ENCODE measurements at regions not wholly inside any gene's neighbourhood (a gene's known extent, or its start where the extent isn't known, plus 50 kb on each side); places are given as distances from the start of the nearest gene placed in this dataset.

DNA sequence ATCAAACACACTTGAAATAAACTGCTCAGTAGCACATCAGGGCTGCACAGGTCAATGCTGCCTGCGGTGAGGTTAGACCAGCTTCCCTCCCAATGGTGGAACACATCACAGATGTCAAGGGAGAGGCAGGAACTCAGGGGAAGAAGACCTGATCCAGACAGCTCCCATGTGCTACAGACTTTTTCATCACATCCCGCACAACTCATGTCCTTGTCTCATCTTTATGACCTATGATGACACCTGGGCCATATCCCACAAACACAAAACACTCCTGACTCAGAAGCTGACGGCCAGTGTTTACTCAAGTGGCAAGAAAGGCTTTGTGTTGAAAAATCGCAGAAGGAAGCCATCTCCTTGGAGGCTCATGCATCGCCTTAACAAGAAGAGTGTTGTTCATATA lies 91.6 kb downstream of the HTR5A start (continued):
- TF ChIP-seq, protein P1, sequence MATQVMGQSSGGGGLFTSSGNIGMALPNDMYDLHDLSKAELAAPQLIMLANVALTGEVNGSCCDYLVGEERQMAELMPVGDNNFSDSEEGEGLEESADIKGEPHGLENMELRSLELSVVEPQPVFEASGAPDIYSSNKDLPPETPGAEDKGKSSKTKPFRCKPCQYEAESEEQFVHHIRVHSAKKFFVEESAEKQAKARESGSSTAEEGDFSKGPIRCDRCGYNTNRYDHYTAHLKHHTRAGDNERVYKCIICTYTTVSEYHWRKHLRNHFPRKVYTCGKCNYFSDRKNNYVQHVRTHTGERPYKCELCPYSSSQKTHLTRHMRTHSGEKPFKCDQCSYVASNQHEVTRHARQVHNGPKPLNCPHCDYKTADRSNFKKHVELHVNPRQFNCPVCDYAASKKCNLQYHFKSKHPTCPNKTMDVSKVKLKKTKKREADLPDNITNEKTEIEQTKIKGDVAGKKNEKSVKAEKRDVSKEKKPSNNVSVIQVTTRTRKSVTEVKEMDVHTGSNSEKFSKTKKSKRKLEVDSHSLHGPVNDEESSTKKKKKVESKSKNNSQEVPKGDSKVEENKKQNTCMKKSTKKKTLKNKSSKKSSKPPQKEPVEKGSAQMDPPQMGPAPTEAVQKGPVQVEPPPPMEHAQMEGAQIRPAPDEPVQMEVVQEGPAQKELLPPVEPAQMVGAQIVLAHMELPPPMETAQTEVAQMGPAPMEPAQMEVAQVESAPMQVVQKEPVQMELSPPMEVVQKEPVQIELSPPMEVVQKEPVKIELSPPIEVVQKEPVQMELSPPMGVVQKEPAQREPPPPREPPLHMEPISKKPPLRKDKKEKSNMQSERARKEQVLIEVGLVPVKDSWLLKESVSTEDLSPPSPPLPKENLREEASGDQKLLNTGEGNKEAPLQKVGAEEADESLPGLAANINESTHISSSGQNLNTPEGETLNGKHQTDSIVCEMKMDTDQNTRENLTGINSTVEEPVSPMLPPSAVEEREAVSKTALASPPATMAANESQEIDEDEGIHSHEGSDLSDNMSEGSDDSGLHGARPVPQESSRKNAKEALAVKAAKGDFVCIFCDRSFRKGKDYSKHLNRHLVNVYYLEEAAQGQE (IDR thresholded peaks at IDR 0.05; ENCODE audit: unreplicated experiment): no peak
- no peak for TF ChIP-seq JUNB (IDR thresholded peaks at IDR 0.05; ENCODE audit: unreplicated experiment)

DNA sequence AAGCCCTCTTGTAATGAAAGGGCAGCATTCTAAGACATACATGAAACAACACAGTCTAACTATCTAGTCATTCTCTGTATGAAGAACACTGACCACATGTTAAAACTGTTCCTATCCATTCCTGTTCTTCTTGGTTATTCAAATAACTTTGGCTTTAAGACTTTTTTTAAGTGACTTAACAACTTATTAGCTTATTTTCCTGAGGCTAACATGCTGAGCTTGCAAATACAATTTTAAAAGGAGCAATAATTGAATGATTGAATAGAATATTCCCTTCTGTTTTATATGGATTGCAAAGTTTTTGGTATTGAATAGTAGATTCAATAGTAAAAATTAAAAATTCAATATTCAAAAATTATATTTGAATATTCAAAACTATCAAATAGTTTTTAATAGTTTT lies 92.3 kb downstream of the HTR5A start:
- no peak overlapping the region for H3K27ac Mint-ChIP-seq
- no peaks in the 10 kb centered on the region for H3K36me3 Mint-ChIP-seq (ENCODE audit: low read depth)
- TF ChIP-seq CREB1 (CRISPR knock-in tag; IDR thresholded peaks at IDR 0.05; ENCODE audit: low read depth) (no peak), POLR2AphosphoS5 (IDR thresholded peaks at IDR 0.05; ENCODE audit: low read depth) (no peak), JUNB (IDR thresholded peaks at IDR 0.05; ENCODE audit: unreplicated experiment) (no peak)
- Histone ChIP-seq H2AFZ (no peak overlapping the region), H3K9me2 (ENCODE audit: insufficient read depth) (0 out of 2 replicates have a peak, but pooled peaks cover 3% of the 10 kb centered on the region), H4K20me1 (replicated peaks; ENCODE audit: insufficient read depth) (no peaks in the 10 kb centered on the region), H3K27me3 (ENCODE audit: insufficient read depth) (no peaks in the 10 kb centered on the region), H3K4me1 (ENCODE audit: insufficient read depth) (no peaks in the 10 kb centered on the region), H3K27ac (ENCODE audit: low read depth) (no peak overlapping the region), H3K4me3 (no peak overlapping the region), H3K36me3 (ENCODE audit: insufficient read depth) (no peaks in the 10 kb centered on the region), H3K4me2 (no peak overlapping the region), H3K79me2 (replicated peaks; ENCODE audit: insufficient read depth) (no peaks in the 10 kb centered on the region), H3F3A (replicated peaks; ENCODE audit: low read depth) (no peaks in the 10 kb centered on the region)
- H3K9me3 Mint-ChIP-seq: peaks cover 12% of the 10 kb centered on the region; the same call in 2 of the 3 replicates
- DNase-seq (ENCODE audit: low spot score) (no peak), ATAC-seq (no peak)
- H3K4me3 Mint-ChIP-seq: no peak overlapping the region
- H3K27me3 Mint-ChIP-seq (ENCODE audit: insufficient read depth, low read depth, poor library complexity): no peaks in the 10 kb centered on the region
- H3K4me1 Mint-ChIP-seq: no peaks in the 10 kb centered on the region

DNA sequence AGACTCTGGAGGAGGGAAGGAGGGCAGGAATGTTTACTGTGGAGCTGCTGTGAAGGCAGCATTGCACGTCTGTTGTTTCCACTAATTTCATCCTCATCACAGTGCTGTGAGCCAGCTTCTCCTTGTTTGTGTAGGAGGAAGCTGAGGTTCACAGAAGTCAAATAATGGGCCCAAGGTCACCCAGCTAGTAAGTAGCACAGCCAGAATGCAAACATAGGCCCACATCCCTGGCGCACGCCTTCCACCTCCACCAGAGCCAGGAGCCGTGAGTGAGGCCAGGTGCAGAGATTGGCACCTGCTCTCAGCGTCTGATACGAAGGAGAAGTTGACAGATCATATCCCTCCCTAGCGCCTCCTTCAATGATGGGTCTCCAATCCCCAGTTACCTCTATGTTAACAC lies 93.6 kb downstream of the HTR5A start:
- DNase-seq (ENCODE audit: low spot score) (no peak), ATAC-seq (no peak)
- Mint-ChIP-seq H3K27me3 (ENCODE audit: insufficient read depth, low read depth, poor library complexity) (no peaks in the 10 kb centered on the region), H3K4me3 (no peak overlapping the region), H3K27ac (no peak overlapping the region), H3K9me3 (peaks cover 4% of the 10 kb centered on the region; the same call in 2 of the 3 replicates), H3K4me1 (no peaks in the 10 kb centered on the region), H3K36me3 (ENCODE audit: low read depth) (no peaks in the 10 kb centered on the region; the same call in 2 of the 3 replicates)
- Histone ChIP-seq H3K79me2 (replicated peaks; ENCODE audit: insufficient read depth) (no peaks in the 10 kb centered on the region), H4K20me1 (replicated peaks; ENCODE audit: insufficient read depth) (no peaks in the 10 kb centered on the region), H2AFZ (no peak overlapping the region), H3K4me1 (ENCODE audit: insufficient read depth) (no peaks in the 10 kb centered on the region), H3K4me2 (no peak overlapping the region), H3K27me3 (ENCODE audit: insufficient read depth) (no peaks in the 10 kb centered on the region), H3K4me3 (no peak overlapping the region), H3K27ac (ENCODE audit: low read depth) (no peak overlapping the region), H3F3A (replicated peaks; ENCODE audit: low read depth) (no peaks in the 10 kb centered on the region), H3K9me2 (ENCODE audit: insufficient read depth) (0 out of 2 replicates have a peak, but pooled peaks cover 3% of the 10 kb centered on the region), H3K36me3 (ENCODE audit: insufficient read depth) (no peaks in the 10 kb centered on the region)
- TF ChIP-seq, protein P1 (IDR thresholded peaks at IDR 0.05; ENCODE audit: unreplicated experiment): no peak
- TF ChIP-seq ZNF331 (CRISPR knock-in tag; IDR thresholded peaks at IDR 0.05; ENCODE audit: low read depth) (no peak), ZNF114 (CRISPR knock-in tag; IDR thresholded peaks at IDR 0.05) (no peak), EZH2phosphoT487 (IDR thresholded peaks at IDR 0.05; ENCODE audit: unreplicated experiment) (no peak)
- TF ChIP-seq, protein P2, sequence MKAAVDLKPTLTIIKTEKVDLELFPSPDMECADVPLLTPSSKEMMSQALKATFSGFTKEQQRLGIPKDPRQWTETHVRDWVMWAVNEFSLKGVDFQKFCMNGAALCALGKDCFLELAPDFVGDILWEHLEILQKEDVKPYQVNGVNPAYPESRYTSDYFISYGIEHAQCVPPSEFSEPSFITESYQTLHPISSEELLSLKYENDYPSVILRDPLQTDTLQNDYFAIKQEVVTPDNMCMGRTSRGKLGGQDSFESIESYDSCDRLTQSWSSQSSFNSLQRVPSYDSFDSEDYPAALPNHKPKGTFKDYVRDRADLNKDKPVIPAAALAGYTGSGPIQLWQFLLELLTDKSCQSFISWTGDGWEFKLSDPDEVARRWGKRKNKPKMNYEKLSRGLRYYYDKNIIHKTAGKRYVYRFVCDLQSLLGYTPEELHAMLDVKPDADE (IDR thresholded peaks at IDR 0.05): no peak

Measured in GM23338 (cell line).